H1 (cell line): ENCODE measurements at regions not wholly inside any gene's neighbourhood (a gene's known extent, or its start where the extent isn't known, plus 50 kb on each side); places are given as distances from the start of the nearest gene placed in this dataset.

Experiments used
- CTCF ChIA-PET: fragments of 300-600 bp; sonication (Branson Sonifier 250); formaldehyde crosslinking; loops from one replicate; lab custom pipeline; 2021; ENCODE audit not compliant: partially characterized antibody; lab: Charles Lee
- POLR2A ChIA-PET: fragments of 300-600 bp; sonication (Branson Sonifier 250); formaldehyde crosslinking; loops from one replicate; lab custom pipeline; 2021; ENCODE audit warnings: inconsistent platforms; ENCODE audit not compliant: partially characterized antibody; lab: Charles Lee
- DNase-seq, 2 experiments: peaks; one replicate each; pipeline versions ENCODE4 v3.0.0 to v3.0.0-alpha.2; 2010 to 2022; ENCODE audit warnings: low spot score in 2 of 2, low read depth in 1 of 2, mixed read lengths in 1 of 2
- FAIRE-seq: peaks from 2 replicates; lab custom pipeline; 2011; peaks lifted over from hg19 to GRCh38; lab: Jason Lieb, UNC
- H2AFZ ChIP-seq: 2 replicates; pipeline ENCODE4 v1.8.1; 2012; ENCODE audit warnings: low read length, inconsistent platforms
- H2AK5ac ChIP-seq: 2 replicates; pipeline ENCODE4 v1.6.1; 2013; ENCODE audit warnings: low read depth, low read length
- H2BK120ac ChIP-seq: replicated peaks from 2 replicates; pipeline ENCODE3; 2013; ENCODE audit warnings: low read depth, low read length, inconsistent platforms
- H2BK12ac ChIP-seq: 2 replicates; pipeline ENCODE4 v1.6.1; 2013; ENCODE audit warnings: low read depth, low read length
- H2BK15ac ChIP-seq: 2 replicates; pipeline ENCODE4 v1.6.1; 2013; ENCODE audit warnings: low read length
- H2BK20ac ChIP-seq: 2 replicates; pipeline ENCODE4 v1.6.1; 2013; ENCODE audit warnings: low read length
- H2BK5ac ChIP-seq: 2 replicates; pipeline ENCODE4 v1.6.1; 2013; ENCODE audit warnings: low read depth, low read length
- H3K14ac ChIP-seq: 2 replicates; pipeline ENCODE4 v1.6.1; 2013; ENCODE audit warnings: inconsistent platforms; ENCODE audit not compliant: insufficient read length
- H3K18ac ChIP-seq: 2 replicates; pipeline ENCODE4 v1.6.1; 2013; ENCODE audit warnings: low read length; ENCODE audit errors: extremely low read depth
- H3K23ac ChIP-seq: 2 replicates; pipeline ENCODE4 v1.6.1; 2013; ENCODE audit warnings: inconsistent platforms; ENCODE audit not compliant: insufficient read length
- H3K23me2 ChIP-seq: 2 replicates; pipeline ENCODE4 v1.6.1; 2013; ENCODE audit warnings: low read depth, low read length
- H3K27ac ChIP-seq: 2 replicates; pipeline ENCODE4 v1.6.1; 2011; ENCODE audit warnings: low read depth, low read length, inconsistent platforms
- H3K27me3 ChIP-seq, 4 experiments: replicated peaks in 1 of 4; 1 replicate in 1 of 4; 2 replicates in 3 of 4; pipeline versions ENCODE4 v1.6.1 to v1.8.1; 2011 to 2013; ENCODE audit warnings: low read length in 3 of 4, mild to moderate bottlenecking in 3 of 4, inconsistent platforms in 2 of 4, mixed read lengths in 2 of 4, moderate library complexity in 1 of 4; ENCODE audit not compliant: control insufficient read depth in 3 of 4, insufficient read depth in 3 of 4; ENCODE audit errors: extremely low read depth in 1 of 4
- H3K36me3 ChIP-seq, 4 experiments: 2 replicates each; pipeline versions ENCODE4 v1.6.1 to v1.8.1; 2011 to 2013; ENCODE audit warnings: mild to moderate bottlenecking in 4 of 4, low read length in 3 of 4, moderate library complexity in 2 of 4, control low read depth in 1 of 4, inconsistent platforms in 1 of 4; ENCODE audit not compliant: insufficient read depth in 4 of 4, control insufficient read depth in 2 of 4
- H3K4ac ChIP-seq: replicated peaks from 2 replicates; pipeline ENCODE3; 2013; ENCODE audit warnings: low read length, low read depth, mixed read lengths, inconsistent platforms; ENCODE audit not compliant: insufficient read length
- H3K4me1 ChIP-seq, 4 experiments: replicated peaks in 1 of 4; 1 replicate in 1 of 4; 2 replicates in 3 of 4; pipeline versions ENCODE4 v1.6.1 to v1.8.1; 2011 to 2013; ENCODE audit warnings: low read length in 3 of 4, inconsistent platforms in 2 of 4, mixed read lengths in 1 of 4; ENCODE audit not compliant: insufficient read depth in 4 of 4, control insufficient read depth in 3 of 4
- H3K4me2 ChIP-seq, 2 experiments: 2 replicates each; pipeline versions ENCODE4 v1.6.1 to v1.8.1; 2011 to 2013; ENCODE audit warnings: low read depth in 2 of 2, low read length in 2 of 2, control low read depth in 1 of 2, inconsistent platforms in 1 of 2, mild to moderate bottlenecking in 1 of 2; ENCODE audit not compliant: insufficient read depth in 1 of 2
- H3K4me3 ChIP-seq, 4 experiments: fragments of 200-600, 300-600 bp in 1 of 4; sonication (generic), shearing (Covaris generic), sonication (Bioruptor Twin) in 1 of 4; 2 replicates each; pipeline versions ENCODE4 v1.5.1 to v1.8.1; 2011 to 2016; ENCODE audit warnings: low read length in 4 of 4, low read depth in 3 of 4, control low read depth in 2 of 4, inconsistent platforms in 2 of 4, mild to moderate bottlenecking in 2 of 4, mixed read lengths in 1 of 4, moderate library complexity in 1 of 4; ENCODE audit not compliant: insufficient read depth in 2 of 4; ENCODE audit errors: extremely low read depth in 1 of 4
- H3K56ac ChIP-seq: replicated peaks from 2 replicates; pipeline ENCODE3; 2013; ENCODE audit warnings: low read depth, mild to moderate bottlenecking, mixed read lengths, low read length, inconsistent platforms; ENCODE audit not compliant: insufficient read length
- H3K79me1 ChIP-seq: 2 replicates; pipeline ENCODE4 v1.6.1; 2013; ENCODE audit warnings: low read depth, low read length, control low read depth
- H3K79me2 ChIP-seq, 2 experiments: 2 replicates each; pipeline versions ENCODE4 v1.6.1 to v1.8.1; 2012 to 2013; ENCODE audit warnings: low read length in 2 of 2, mild to moderate bottlenecking in 2 of 2, inconsistent platforms in 1 of 2; ENCODE audit not compliant: insufficient read depth in 2 of 2, control insufficient read depth in 1 of 2
- H3K9ac ChIP-seq, 4 experiments: replicated peaks in 1 of 4; 1 replicate in 1 of 4; 2 replicates in 3 of 4; pipeline versions ENCODE4 v1.6.1 to v1.8.1; 2011 to 2013; ENCODE audit warnings: low read depth in 3 of 4, low read length in 3 of 4, control low read depth in 2 of 4, mild to moderate bottlenecking in 2 of 4, moderate library complexity in 2 of 4, inconsistent platforms in 1 of 4; ENCODE audit errors: extremely low read depth in 1 of 4
- H3K9me3 ChIP-seq, 2 experiments: 2 replicates each; pipeline versions ENCODE4 v1.6.1 to v1.8.1; 2012 to 2013; ENCODE audit warnings: mild to moderate bottlenecking in 2 of 2, moderate library complexity in 2 of 2, control low read depth in 1 of 2, inconsistent platforms in 1 of 2, low read depth in 1 of 2, low read length in 1 of 2, mixed read lengths in 1 of 2; ENCODE audit not compliant: insufficient read depth in 2 of 2
- H4K20me1 ChIP-seq, 2 experiments: replicated peaks in 1 of 2; 2 replicates each; pipeline versions ENCODE3 to v1.8.1; 2011 to 2013; ENCODE audit warnings: inconsistent platforms in 2 of 2, low read length in 2 of 2, mild to moderate bottlenecking in 1 of 2; ENCODE audit not compliant: insufficient read depth in 2 of 2, control insufficient read depth in 1 of 2
- H4K5ac ChIP-seq: 2 replicates; pipeline ENCODE4 v1.6.1; 2013; ENCODE audit warnings: low read length, low read depth, mixed read lengths, inconsistent platforms; ENCODE audit not compliant: insufficient read length
- H4K8ac ChIP-seq: 2 replicates; pipeline ENCODE4 v1.8.0; 2013; ENCODE audit warnings: mild to moderate bottlenecking, moderate library complexity, low read length, inconsistent platforms; ENCODE audit not compliant: insufficient read depth; ENCODE audit errors: extremely low read depth
- H4K91ac ChIP-seq: replicated peaks from 2 replicates; pipeline ENCODE3; 2013; ENCODE audit warnings: low read length, mixed read lengths, inconsistent platforms; ENCODE audit not compliant: insufficient read length
- CEBPB ChIP-seq: IDR thresholded peaks from 2 replicates; pipeline ENCODE4 v1.6.1; 2012; ENCODE audit warnings: low read depth, low read length
- CHD2 ChIP-seq: IDR thresholded peaks from 2 replicates; pipeline ENCODE4 v1.6.1; 2012; ENCODE audit warnings: low read length, improper control_type of control experiment
- E2F6 ChIP-seq: IDR thresholded peaks from 2 replicates; pipeline ENCODE4 v1.6.1; 2012; ENCODE audit warnings: inconsistent platforms
- KDM1A ChIP-seq: fragments of 200-600, 300-600 bp; sonication (generic); IDR thresholded peaks from 2 replicates; pipeline ENCODE4 v1.7.1; 2016; ENCODE audit warnings: mild to moderate bottlenecking, low read length, borderline replicate concordance
- MAX ChIP-seq: IDR thresholded peaks from 2 replicates; pipeline ENCODE4 v1.6.1; 2012; ENCODE audit warnings: inconsistent platforms
- NRF1 ChIP-seq: IDR thresholded peaks from 2 replicates; pipeline ENCODE4 v1.6.1; 2011; ENCODE audit warnings: mild to moderate bottlenecking, low read depth, low read length, improper control_type of control experiment
- POU5F1 ChIP-seq: IDR thresholded peaks from 2 replicates; pipeline ENCODE4 v1.6.1; 2011; ENCODE audit warnings: low read depth, mild to moderate bottlenecking, low read length, moderate library complexity
- RNF2 ChIP-seq: fragments of 200-900, 300-1000 bp; sonication (generic); IDR thresholded peaks from 2 replicates; pipeline ENCODE4 v1.7.1; 2016; ENCODE audit warnings: borderline replicate concordance, low read depth, mild to moderate bottlenecking, antibody characterized with exemption, low read length; ENCODE audit not compliant: poor library complexity, severe bottlenecking; ENCODE audit errors: missing control alignments
- SP4 ChIP-seq: IDR thresholded peaks from 2 replicates; pipeline ENCODE4 v1.6.1; 2012; ENCODE audit warnings: low read length, inconsistent platforms
- TAF7 ChIP-seq: optimal IDR thresholded peaks from 2 replicates; pipeline ENCODE3; 2011; ENCODE audit warnings: low read depth, mild to moderate bottlenecking, inconsistent platforms, low read length, moderate library complexity, borderline replicate concordance
- WGBS, 2 experiments: shearing (Covaris generic) in 1 of 2; methylation state at CpG; one replicate each; pipeline versions ENCODE4 v1.1.6 to v1.1.7; 2013 to 2015; ENCODE audit warnings: low lambda C conversion rate in 2 of 2, mixed read lengths in 2 of 2, inconsistent platforms in 1 of 2, low coverage in 1 of 2, missing lambda C conversion rate in 1 of 2; ENCODE audit not compliant: insufficient replicate concordance in 2 of 2, insufficient coverage in 1 of 2, insufficient read length in 1 of 2; ENCODE audit errors: extremely low coverage in 1 of 2, missing lambda C conversion rate in 1 of 2; 5-methylcytosine and 5-hydroxymethylcytosine counted together

GRCh38 chr16:5510819-5511370 lies 413.3 kb upstream of the EEF2KMT start:
- Histone ChIP-seq H3K23me2 (no peaks in the 10 kb centered on the region; the same call in 1 of the 2 replicates), H3K9me3 (no peaks in the 10 kb centered on the region), H2BK15ac (no peak overlapping the region), H4K91ac (no peak overlapping the region), H2BK5ac (no peak overlapping the region), H3K9ac (no peak overlapping the region; a peak in 1 of 7 replicates), H3K79me2 (no peaks in the 10 kb centered on the region), H4K5ac (no peak overlapping the region), H3K23ac (no peak overlapping the region), H3K4me3 (no peak overlapping the region), H4K8ac (no peak overlapping the region), H3K18ac (no peak overlapping the region), H2BK120ac (no peak overlapping the region), H2BK12ac (no peak overlapping the region), H2BK20ac (no peak overlapping the region), H3K79me1 (no peaks in the 10 kb centered on the region), H3K4me2 (no peak overlapping the region), H3K4ac (no peak overlapping the region), H3K14ac (no peak overlapping the region), H3K36me3 (no peaks in the 10 kb centered on the region), H3K27ac (no peak overlapping the region), H3K4me1 (peaks cover 0 to 5% (median 2%) of the 10 kb centered on the region in 4 experiments; a peak in 3 of 7 replicates), H3K56ac (no peak overlapping the region), H4K20me1 (no peaks in the 10 kb centered on the region), H2AK5ac (no peak overlapping the region), H3K27me3 (no peaks in the 10 kb centered on the region), H2AFZ (no peak overlapping the region)
- 83% methylated on average over 5 of the region's 5 CpGs; no CpG with 5 or more reads in 1 of the 2 experiments for WGBS, 2 experiments
- FAIRE-seq (no peak), DNase-seq (no peak)
- ChIA-PET CTCF (interaction anchor here (0.8 to 3.9 kb wide), 6 partner anchors 8 to 276 kb away, joined by 3 to 20 read pairs (median 8); no protein-coding TSS in a partner anchor), POLR2A (no interaction called here)
- no peak for TF ChIP-seq POU5F1
- TF ChIP-seq CEBPB, result no peak
- no peak for TF ChIP-seq MAX
- no peak for TF ChIP-seq NRF1
- TF ChIP-seq KDM1A, result no peak
- TF ChIP-seq SP4, result no peak
- no peak for TF ChIP-seq TAF7
- no peak for TF ChIP-seq RNF2
- TF ChIP-seq CHD2, result no peak
- no peak for TF ChIP-seq E2F6
